Neural crest cell (in vitro differentiated cells): ENCODE measurements at regions not wholly inside any gene's neighbourhood (a gene's known extent, or its start where the extent isn't known, plus 50 kb on each side); places are given as distances from the start of the nearest gene placed in this dataset.

ENCODE experiments used
- DNase-seq: peaks from one replicate; pipeline ENCODE4 v3.0.0; 2021; ENCODE audit warnings: low read depth, mixed read lengths, low spot score
- H3K27ac Mint-ChIP-seq: one replicate; pipeline ENCODE4 v1.8.0; 2021; ENCODE audit warnings: mild to moderate bottlenecking, mixed read lengths; ENCODE audit not compliant: unreplicated experiment
- H3K27me3 Mint-ChIP-seq: 2 replicates; pipeline ENCODE4 v1.8.0; 2021; ENCODE audit warnings: low read depth, mild to moderate bottlenecking, mixed read lengths
- H3K36me3 Mint-ChIP-seq: 2 replicates; pipeline ENCODE4 v1.8.0; 2021; ENCODE audit warnings: low read depth, mild to moderate bottlenecking, mixed read lengths
- H3K4me1 Mint-ChIP-seq: 2 replicates; pipeline ENCODE4 v1.8.0; 2021; ENCODE audit warnings: mixed read lengths
- H3K4me3 Mint-ChIP-seq: one replicate; pipeline ENCODE4 v1.8.0; 2021; ENCODE audit warnings: mild to moderate bottlenecking, mixed read lengths
- H3K9me3 Mint-ChIP-seq: 2 replicates; pipeline ENCODE4 v1.8.0; 2021; ENCODE audit warnings: mixed read lengths
- TF ChIP-seq, protein P1 (sequence below): fragments of 200-600 bp; sonication (generic); conservative IDR thresholded peaks from 2 replicates; pipeline ENCODE4 v1.5.0; 2021; ENCODE audit warnings: antibody characterized with exemption, mild to moderate bottlenecking

DNA sequence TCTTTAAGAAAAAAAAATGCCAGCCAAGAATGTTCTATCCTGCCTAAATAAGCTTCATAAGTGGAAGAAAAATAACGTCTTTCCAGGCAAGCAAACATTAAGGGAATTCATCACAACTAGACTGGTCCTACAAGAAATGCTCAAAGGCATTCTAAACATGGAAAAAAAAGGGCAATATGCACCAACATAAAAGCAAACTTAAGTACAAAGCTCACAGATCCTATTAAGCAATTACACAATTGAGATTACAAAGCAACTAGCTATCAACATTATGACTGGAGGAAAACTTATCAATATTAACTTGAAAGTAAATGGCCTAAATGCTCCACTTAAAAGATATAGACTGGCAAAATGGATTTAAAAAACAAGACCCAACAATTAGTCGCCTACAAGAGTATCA is 240.6 kb upstream of the CTAGE1 start:
- H3K4me1 Mint-ChIP-seq, result no peaks in the 10 kb centered on the region
- H3K27ac Mint-ChIP-seq, result no peak overlapping the region
- no peak overlapping the region for H3K4me3 Mint-ChIP-seq
- peaks cover 5% of the 10 kb centered on the region for H3K27me3 Mint-ChIP-seq
- peaks cover 12% of the 10 kb centered on the region for H3K36me3 Mint-ChIP-seq
- TF ChIP-seq, protein P1, sequence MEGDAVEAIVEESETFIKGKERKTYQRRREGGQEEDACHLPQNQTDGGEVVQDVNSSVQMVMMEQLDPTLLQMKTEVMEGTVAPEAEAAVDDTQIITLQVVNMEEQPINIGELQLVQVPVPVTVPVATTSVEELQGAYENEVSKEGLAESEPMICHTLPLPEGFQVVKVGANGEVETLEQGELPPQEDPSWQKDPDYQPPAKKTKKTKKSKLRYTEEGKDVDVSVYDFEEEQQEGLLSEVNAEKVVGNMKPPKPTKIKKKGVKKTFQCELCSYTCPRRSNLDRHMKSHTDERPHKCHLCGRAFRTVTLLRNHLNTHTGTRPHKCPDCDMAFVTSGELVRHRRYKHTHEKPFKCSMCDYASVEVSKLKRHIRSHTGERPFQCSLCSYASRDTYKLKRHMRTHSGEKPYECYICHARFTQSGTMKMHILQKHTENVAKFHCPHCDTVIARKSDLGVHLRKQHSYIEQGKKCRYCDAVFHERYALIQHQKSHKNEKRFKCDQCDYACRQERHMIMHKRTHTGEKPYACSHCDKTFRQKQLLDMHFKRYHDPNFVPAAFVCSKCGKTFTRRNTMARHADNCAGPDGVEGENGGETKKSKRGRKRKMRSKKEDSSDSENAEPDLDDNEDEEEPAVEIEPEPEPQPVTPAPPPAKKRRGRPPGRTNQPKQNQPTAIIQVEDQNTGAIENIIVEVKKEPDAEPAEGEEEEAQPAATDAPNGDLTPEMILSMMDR, result no peak
- H3K9me3 Mint-ChIP-seq, result peaks cover 21% of the 10 kb centered on the region
- DNase-seq, result no peak

DNA sequence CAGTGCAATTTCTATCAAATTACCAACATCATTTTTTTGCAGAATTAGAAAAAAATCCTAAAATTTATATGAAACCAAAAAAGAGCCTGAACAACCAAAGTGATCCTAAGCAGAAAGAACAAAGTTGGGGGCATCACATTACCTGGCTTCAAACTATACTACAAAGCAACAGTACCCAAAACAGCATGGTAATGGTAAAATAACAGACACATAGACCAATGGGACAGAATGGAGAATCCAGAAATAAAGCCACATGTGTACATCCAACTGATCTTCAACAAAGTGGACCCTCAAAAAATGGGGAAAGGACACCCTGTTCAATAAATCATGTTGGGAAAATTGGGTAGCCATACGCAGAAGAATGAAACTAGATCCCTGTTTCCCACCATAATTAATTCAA is 245.7 kb upstream of the CTAGE1 start:
- H3K9me3 Mint-ChIP-seq, result peaks cover 26% of the 10 kb centered on the region
- no peaks in the 10 kb centered on the region for H3K4me1 Mint-ChIP-seq
- DNase-seq, result no peak
- H3K27me3 Mint-ChIP-seq, result peaks cover 2% of the 10 kb centered on the region
- H3K4me3 Mint-ChIP-seq, result no peak overlapping the region
- TF ChIP-seq, protein P1, result no peak
- H3K27ac Mint-ChIP-seq, result no peak overlapping the region
- H3K36me3 Mint-ChIP-seq, result peaks cover 15% of the 10 kb centered on the region

DNA sequence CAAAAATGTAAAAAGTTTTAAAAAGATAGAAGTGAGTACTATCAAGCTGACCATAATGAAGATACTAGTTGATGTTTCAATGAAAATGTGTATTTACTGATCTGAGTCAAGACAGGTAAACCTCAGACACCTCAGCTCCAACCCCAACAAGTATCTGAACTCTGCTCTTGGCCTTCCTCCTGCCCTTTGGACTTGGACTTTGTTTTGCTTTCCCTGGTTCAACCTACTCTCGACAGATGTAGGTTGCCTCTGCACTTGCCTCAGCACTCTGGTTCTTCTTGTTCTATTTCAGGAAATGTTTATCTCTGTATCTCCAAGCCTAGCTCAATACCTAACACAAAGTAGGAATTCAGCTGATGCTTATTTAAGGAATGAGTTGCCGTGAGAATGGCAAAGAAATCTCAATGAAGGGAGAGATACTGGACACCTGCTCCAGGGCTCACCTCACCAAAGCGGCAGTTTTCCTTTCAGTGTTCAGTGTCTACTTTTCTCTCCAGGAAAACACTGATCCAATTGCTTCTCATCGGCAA is 248.8 kb upstream of the CTAGE1 start:
- H3K4me3 Mint-ChIP-seq, result no peak overlapping the region
- TF ChIP-seq, protein P1, result no peak
- no peak for DNase-seq
- peaks cover 15% of the 10 kb centered on the region for H3K36me3 Mint-ChIP-seq
- peaks cover 3% of the 10 kb centered on the region for H3K27me3 Mint-ChIP-seq
- no peaks in the 10 kb centered on the region for H3K4me1 Mint-ChIP-seq
- peaks cover 24% of the 10 kb centered on the region for H3K9me3 Mint-ChIP-seq
- H3K27ac Mint-ChIP-seq, result no peak overlapping the region

DNA sequence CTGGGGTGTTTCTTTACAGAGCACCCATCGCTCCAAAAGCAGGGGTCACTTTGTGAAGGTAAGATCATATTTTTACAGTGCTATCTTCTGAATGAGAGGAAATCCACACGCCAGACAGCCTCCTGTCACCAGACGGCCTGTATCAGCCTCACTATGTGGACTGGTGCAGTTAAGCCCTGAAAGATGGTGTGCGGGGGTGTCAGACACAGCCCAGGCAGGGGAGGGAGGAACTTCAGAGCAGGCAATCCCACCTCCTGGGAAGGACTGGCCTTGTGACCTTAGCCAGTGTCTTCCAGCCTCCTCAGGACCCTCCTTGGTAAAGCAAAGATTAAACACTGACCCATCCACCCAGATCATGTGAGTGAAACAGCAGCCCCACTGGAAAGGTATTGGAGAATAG is 249.4 kb upstream of the CTAGE1 start:
- TF ChIP-seq, protein P1, result no peak
- peaks cover 15% of the 10 kb centered on the region for H3K36me3 Mint-ChIP-seq
- H3K4me1 Mint-ChIP-seq, result no peaks in the 10 kb centered on the region
- DNase-seq, result no peak
- H3K27me3 Mint-ChIP-seq, result peaks cover 3% of the 10 kb centered on the region
- no peak overlapping the region for H3K4me3 Mint-ChIP-seq
- no peak overlapping the region for H3K27ac Mint-ChIP-seq
- H3K9me3 Mint-ChIP-seq, result peaks cover 24% of the 10 kb centered on the region

DNA sequence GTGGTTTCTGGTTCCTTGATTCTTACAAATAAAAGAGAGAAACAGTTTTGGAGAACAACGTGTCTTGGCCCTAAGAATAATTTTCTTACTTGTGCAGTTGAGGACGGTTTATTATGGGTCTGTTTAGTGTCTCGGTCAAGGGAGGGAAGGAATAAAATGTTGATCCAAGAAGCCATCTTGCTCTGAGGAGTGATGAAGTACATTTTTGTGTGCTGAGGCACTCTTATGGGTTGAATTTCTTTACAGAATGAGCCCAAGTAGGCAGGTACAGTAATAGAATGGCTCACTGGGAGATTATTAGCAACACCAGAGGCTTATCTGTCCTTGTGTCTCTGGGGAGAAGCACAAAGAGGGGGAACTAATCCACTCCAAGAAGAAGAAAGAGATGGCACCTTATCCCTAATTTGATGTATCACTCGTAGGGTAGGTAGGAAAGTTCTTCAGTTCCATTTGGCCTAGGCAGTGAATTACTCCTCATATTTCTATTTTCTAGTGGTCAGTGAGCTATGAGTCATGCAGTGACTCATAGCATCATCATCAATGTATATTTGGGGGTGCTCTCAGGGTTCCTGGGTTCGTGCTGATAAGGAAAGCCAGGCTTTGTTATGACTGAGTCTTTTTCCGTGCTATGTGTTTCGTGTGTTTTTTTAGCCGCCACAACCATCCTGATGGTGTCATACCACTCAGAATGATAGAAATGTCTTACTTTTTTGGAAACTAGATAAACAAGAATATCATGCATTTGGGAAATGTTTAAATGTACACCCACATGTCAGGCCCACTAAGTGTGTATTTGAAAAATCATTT is 250.1 kb upstream of the CTAGE1 start:
- no peak for DNase-seq
- TF ChIP-seq, protein P1, result no peak
- H3K27ac Mint-ChIP-seq, result no peak overlapping the region

More for the DNA sequence above, 250.1 kb upstream of the CTAGE1 start:
- peaks cover 15% of the 10 kb centered on the region for H3K36me3 Mint-ChIP-seq
- H3K4me1 Mint-ChIP-seq, result no peaks in the 10 kb centered on the region
- H3K9me3 Mint-ChIP-seq, result peaks cover 22% of the 10 kb centered on the region
- H3K4me3 Mint-ChIP-seq, result no peak overlapping the region
- H3K27me3 Mint-ChIP-seq, result peaks cover 3% of the 10 kb centered on the region
